ENCODE measurements at regions not wholly inside any gene's neighbourhood (a gene's known extent, or its start where the extent isn't known, plus 50 kb on each side); places are given as distances from the start of the nearest gene placed in this dataset.

- TF ChIP-seq CTCF (IDR thresholded peaks at IDR 0.05) (no peak), POLR2A (IDR thresholded peaks at IDR 0.05) (no peak)
Measured at GRCh38 chr5:172542651-172543131, 88.4 kb upstream of the SH3PXD2B start.

Data from esophagus squamous epithelium (tissue), 4 donors.